CD4-positive, alpha-beta T cell (primary cell): ENCODE measurements at regions not wholly inside any gene's neighbourhood (a gene's known extent, or its start where the extent isn't known, plus 50 kb on each side); places are given as distances from the start of the nearest gene placed in this dataset.

Experiments
- ATAC-seq: fragments of 200-7000 bp; cut with Tn5 transposase; one replicate; pipeline ENCODE4 v1.10.0; 2022; ENCODE audit warnings: mild to moderate bottlenecking; ENCODE audit not compliant: poor library complexity
- CTCF ChIA-PET: fragments of 350-600 bp; sonication (Branson Sonifier 250); formaldehyde crosslinking; loops from one replicate; lab custom pipeline; 2021; ENCODE audit warnings: antibody characterized with exemption, inconsistent platforms; lab: Charles Lee
- POLR2A ChIA-PET: fragments of 350-600 bp; sonication (Branson Sonifier 250); formaldehyde crosslinking; loops from one replicate; lab custom pipeline; 2021; ENCODE audit warnings: antibody characterized with exemption, inconsistent platforms; lab: Charles Lee
- DNase-seq, 14 experiments: peaks; one replicate each; pipeline ENCODE4 v3.0.0-alpha.2; 2013 to 2020; ENCODE audit warnings: mixed read lengths in 2 of 14
- H3K27ac ChIP-seq, 2 donors: one replicate each; pipeline versions ENCODE4 v1.5.1 to v1.7.0; 2013; ENCODE audit warnings: low read length in 2 of 2, low read depth in 1 of 2, mild to moderate bottlenecking in 1 of 2
- H3K27me3 ChIP-seq, 2 experiments: 1 replicate in 1 of 2; 2 replicates in 1 of 2; pipeline versions ENCODE4 v1.6.1 to v1.7.0; 2013; ENCODE audit warnings: low read length in 2 of 2, control low read depth in 1 of 2, mild to moderate bottlenecking in 1 of 2, moderate library complexity in 1 of 2; ENCODE audit not compliant: insufficient read depth in 2 of 2, control insufficient read depth in 1 of 2
- H3K36me3 ChIP-seq: one replicate; pipeline ENCODE4 v1.6.1; 2013; ENCODE audit warnings: low read length, control low read depth; ENCODE audit not compliant: insufficient read depth
- H3K4me1 ChIP-seq: one replicate; pipeline ENCODE4 v1.6.1; 2013; ENCODE audit warnings: low read length, control low read depth; ENCODE audit not compliant: insufficient read depth
- H3K4me3 ChIP-seq: one replicate; pipeline ENCODE4 v1.5.1; 2013; ENCODE audit warnings: mild to moderate bottlenecking, low read length, moderate library complexity
- H3K9me3 ChIP-seq, 2 experiments: 1 replicate in 1 of 2; 2 replicates in 1 of 2; pipeline versions ENCODE4 v1.6.1 to v1.7.0; 2013; ENCODE audit warnings: low read length in 2 of 2, mild to moderate bottlenecking in 2 of 2, control low read depth in 1 of 2, moderate library complexity in 1 of 2; ENCODE audit not compliant: control insufficient read depth in 1 of 2, insufficient read depth in 1 of 2
- H3K27ac Mint-ChIP-seq: one replicate; pipeline ENCODE4 v1.8.0; 2020; ENCODE audit warnings: mixed read lengths
- H3K27me3 Mint-ChIP-seq: one replicate; pipeline ENCODE4 v1.8.0; 2021; ENCODE audit warnings: mixed read lengths
- H3K36me3 Mint-ChIP-seq: one replicate; pipeline ENCODE4 v1.8.0; 2021; ENCODE audit warnings: low read depth, mixed read lengths
- H3K4me1 Mint-ChIP-seq: one replicate; pipeline ENCODE4 v1.8.0; 2021; ENCODE audit warnings: low read depth, mixed read lengths
- H3K4me3 Mint-ChIP-seq: one replicate; pipeline ENCODE4 v1.8.0; 2020; ENCODE audit warnings: mild to moderate bottlenecking, mixed read lengths
- H3K9me3 Mint-ChIP-seq: one replicate; pipeline ENCODE4 v1.8.0; 2020; ENCODE audit warnings: mixed read lengths
- intact Hi-C, 2 experiments: fragments of 100-400 bp; cut with DNase I in 1 of 2; cut with micrococcal nuclease in 1 of 2; formaldehyde crosslinking; loops; one replicate each; pipeline versions ENCODE4 v1.15.1 to v1.9.0; 2023 to 2025; cut with DNase I, micrococcal nuclease
- TF ChIP-seq, protein P1 (sequence below): fragments of 200-600 bp; IDR thresholded peaks from one replicate; pipeline ENCODE4 v1.8.0; 2022; ENCODE audit warnings: antibody characterized with exemption, mild to moderate bottlenecking

DNA sequence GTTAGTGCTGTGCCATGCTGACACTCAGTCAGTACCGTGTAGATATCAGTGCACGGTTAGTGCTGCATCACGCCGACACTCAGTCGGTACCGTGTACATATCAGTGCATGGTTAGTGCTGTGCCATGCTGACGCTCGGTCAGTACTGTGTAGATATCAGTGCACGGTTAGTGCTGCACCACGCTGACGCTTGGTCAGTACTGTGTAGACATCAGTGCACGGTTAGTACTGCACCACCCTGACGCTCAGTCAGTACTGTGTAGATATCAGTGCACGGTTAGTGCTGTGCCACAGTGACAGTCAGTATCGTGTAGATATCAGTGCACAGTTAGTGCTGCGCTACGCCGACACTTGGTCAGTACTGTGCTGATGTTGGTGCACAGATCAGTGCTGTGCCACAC lies 102.8 kb upstream of the ZNF469 start:
- no peak overlapping the region for H3K4me3 Mint-ChIP-seq
- H3K36me3 Mint-ChIP-seq = no peaks in the 10 kb centered on the region
- H3K4me1 ChIP-seq = no peaks in the 10 kb centered on the region
- TF ChIP-seq, protein P1, sequence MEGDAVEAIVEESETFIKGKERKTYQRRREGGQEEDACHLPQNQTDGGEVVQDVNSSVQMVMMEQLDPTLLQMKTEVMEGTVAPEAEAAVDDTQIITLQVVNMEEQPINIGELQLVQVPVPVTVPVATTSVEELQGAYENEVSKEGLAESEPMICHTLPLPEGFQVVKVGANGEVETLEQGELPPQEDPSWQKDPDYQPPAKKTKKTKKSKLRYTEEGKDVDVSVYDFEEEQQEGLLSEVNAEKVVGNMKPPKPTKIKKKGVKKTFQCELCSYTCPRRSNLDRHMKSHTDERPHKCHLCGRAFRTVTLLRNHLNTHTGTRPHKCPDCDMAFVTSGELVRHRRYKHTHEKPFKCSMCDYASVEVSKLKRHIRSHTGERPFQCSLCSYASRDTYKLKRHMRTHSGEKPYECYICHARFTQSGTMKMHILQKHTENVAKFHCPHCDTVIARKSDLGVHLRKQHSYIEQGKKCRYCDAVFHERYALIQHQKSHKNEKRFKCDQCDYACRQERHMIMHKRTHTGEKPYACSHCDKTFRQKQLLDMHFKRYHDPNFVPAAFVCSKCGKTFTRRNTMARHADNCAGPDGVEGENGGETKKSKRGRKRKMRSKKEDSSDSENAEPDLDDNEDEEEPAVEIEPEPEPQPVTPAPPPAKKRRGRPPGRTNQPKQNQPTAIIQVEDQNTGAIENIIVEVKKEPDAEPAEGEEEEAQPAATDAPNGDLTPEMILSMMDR = no peak
- ChIA-PET CTCF (no interaction called here), POLR2A (no interaction called here)
- H3K27me3 Mint-ChIP-seq = no peaks in the 10 kb centered on the region
- no peaks in the 10 kb centered on the region for H3K36me3 ChIP-seq
- H3K27ac Mint-ChIP-seq = no peak overlapping the region
- no peak overlapping the region for H3K4me3 ChIP-seq
- no peaks in the 10 kb centered on the region for H3K9me3 Mint-ChIP-seq
- no peaks in the 10 kb centered on the region for H3K4me1 Mint-ChIP-seq
- no peak for ATAC-seq
- DNase-seq = no peak
- intact Hi-C loops = no loop called here
- H3K27me3 ChIP-seq = no peaks in the 10 kb centered on the region
- peaks cover 0 to 23% of the 10 kb centered on the region in 2 experiments for H3K9me3 ChIP-seq
- no peak overlapping the region for H3K27ac ChIP-seq

DNA sequence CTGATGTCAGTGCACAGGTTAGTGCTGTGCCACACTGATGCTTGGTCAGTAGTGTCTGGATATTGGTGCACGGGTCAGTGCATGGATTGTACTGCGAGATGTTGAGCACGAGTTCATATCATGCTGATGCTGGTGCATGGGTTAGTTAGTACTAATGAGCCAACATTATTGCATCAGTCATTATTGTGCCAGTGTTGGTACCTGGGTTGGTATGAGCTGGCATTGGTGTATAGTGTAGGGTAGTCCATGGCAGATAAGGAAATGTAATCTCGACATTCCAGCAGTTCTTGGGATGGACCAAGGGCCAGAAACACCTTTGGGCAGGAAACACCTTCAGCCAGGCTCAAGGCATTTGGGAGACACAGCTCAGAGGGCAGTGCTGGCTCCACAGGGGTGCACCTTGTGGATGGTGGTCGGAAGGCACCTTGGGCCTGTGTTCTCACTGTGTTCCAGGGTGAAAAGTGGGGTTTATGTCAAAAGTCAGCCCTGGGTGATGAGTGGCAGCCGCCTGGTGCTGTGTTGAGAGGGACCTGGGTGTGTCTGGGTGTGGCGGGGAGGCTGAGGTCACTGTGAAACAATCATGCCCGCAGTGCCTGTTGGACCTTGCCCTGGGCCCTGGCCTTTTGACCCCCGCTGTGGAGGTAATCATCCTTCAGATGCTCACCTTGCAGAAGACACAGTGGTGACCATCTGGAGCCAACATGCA lies 100.7 kb upstream of the ZNF469 start:
- CTCF ChIA-PET = no interaction called here
- no peak for ATAC-seq
- Mint-ChIP-seq H3K4me3 (no peak overlapping the region), H3K36me3 (no peaks in the 10 kb centered on the region), H3K27me3 (no peaks in the 10 kb centered on the region), H3K9me3 (no peaks in the 10 kb centered on the region), H3K27ac (no peak overlapping the region), H3K4me1 (no peaks in the 10 kb centered on the region)
- Histone ChIP-seq H3K36me3 (no peaks in the 10 kb centered on the region), H3K9me3 (peaks cover 9 to 41% of the 10 kb centered on the region in 2 experiments), H3K4me3 (no peak overlapping the region), H3K4me1 (no peaks in the 10 kb centered on the region), H3K27me3 (no peaks in the 10 kb centered on the region), H3K27ac (no peak overlapping the region)
- DNase-seq = no peak
- intact Hi-C loops = no loop called here
- POLR2A ChIA-PET = no interaction called here
- TF ChIP-seq, protein P1 = no peak

DNA sequence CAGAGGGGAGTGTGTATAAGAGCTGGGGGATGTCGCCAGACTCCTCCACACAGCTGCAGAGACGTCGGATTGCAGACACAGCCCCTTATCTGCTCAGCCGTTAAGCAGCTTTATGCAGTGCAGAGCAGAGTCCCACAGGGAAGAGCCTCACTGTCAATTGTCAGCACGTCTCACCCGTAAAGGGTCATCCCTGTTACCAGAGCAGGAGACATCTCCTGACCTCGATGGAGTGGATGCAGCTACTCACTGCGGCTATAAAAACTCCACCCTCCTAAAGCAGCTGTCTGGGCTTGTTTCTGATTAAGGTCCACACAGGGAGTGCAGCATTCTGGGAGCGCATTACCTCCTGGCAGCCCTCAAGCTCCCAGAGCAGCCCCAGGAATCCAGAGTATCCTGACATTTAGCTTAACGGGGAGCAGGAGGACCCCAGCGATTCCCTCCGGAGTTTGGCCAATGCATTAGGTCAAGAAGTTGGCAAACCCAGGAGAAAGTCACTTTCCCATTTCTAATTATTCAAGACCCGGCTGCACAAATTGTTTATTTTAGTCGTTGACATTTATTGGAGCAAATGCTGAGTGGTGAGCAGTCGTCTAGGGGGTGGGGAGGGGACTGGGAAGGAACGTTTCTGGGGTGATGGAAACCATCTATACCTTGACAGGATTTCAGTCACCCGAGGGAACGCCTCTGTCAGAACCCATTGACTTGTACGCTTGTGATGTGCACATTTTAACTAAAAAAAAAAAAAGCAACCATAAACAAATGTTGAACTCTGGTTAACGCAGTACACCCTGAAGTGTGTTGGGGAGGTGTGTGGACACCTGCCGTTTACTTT lies 100.0 kb upstream of the ZNF469 start:
- POLR2A ChIA-PET = no interaction called here
- Histone ChIP-seq H3K4me3 (no peak overlapping the region), H3K27me3 (no peaks in the 10 kb centered on the region), H3K9me3 (peaks cover 17 to 45% of the 10 kb centered on the region in 2 experiments), H3K27ac (no peak overlapping the region), H3K4me1 (no peaks in the 10 kb centered on the region), H3K36me3 (no peaks in the 10 kb centered on the region)
- DNase-seq = no peak
- Mint-ChIP-seq H3K4me1 (no peaks in the 10 kb centered on the region), H3K4me3 (no peak overlapping the region), H3K9me3 (no peaks in the 10 kb centered on the region), H3K36me3 (no peaks in the 10 kb centered on the region), H3K27ac (no peak overlapping the region), H3K27me3 (no peaks in the 10 kb centered on the region)
- CTCF ChIA-PET = no interaction called here
- TF ChIP-seq, protein P1 = no peak
- no peak for ATAC-seq
- intact Hi-C loops = no loop called here
